Fibroblast of lung (primary cell): ENCODE measurements at regions not wholly inside any gene's neighbourhood (a gene's known extent, or its start where the extent isn't known, plus 50 kb on each side); places are given as distances from the start of the nearest gene placed in this dataset.
A peak's percentile ranks its signal among the peaks of the same experiment; 100 is the strongest.

ENCODE experiments used
- DNase-seq, 2 donors: peaks; one replicate each; pipeline versions ENCODE4 v3.0.0 to v3.0.0-alpha.2; 2010; ENCODE audit warnings: low read depth in 2 of 2
- H2AFZ ChIP-seq: 2 replicates; pipeline ENCODE4 v1.5.1; 2012; ENCODE audit warnings: low read length, control low read depth, inconsistent platforms
- H3K27ac ChIP-seq: 2 replicates; pipeline ENCODE4 v1.5.1; 2011; ENCODE audit warnings: low read length, control low read depth; ENCODE audit not compliant: insufficient read depth
- H3K27me3 ChIP-seq: 2 replicates; pipeline ENCODE4 v1.5.1; 2011; ENCODE audit warnings: mild to moderate bottlenecking, low read length; ENCODE audit not compliant: control insufficient read depth, insufficient read depth
- H3K36me3 ChIP-seq: 2 replicates; pipeline ENCODE4 v1.5.1; 2011; ENCODE audit warnings: low read length; ENCODE audit not compliant: control insufficient read depth, insufficient read depth
- H3K4me1 ChIP-seq: 2 replicates; pipeline ENCODE4 v1.5.1; 2011; ENCODE audit warnings: low read length; ENCODE audit not compliant: control insufficient read depth, insufficient read depth; ENCODE audit errors: extremely low read depth
- H3K4me2 ChIP-seq: 2 replicates; pipeline ENCODE4 v1.5.1; 2011; ENCODE audit warnings: low read length, control low read depth; ENCODE audit not compliant: insufficient read depth; ENCODE audit errors: extremely low read depth
- H3K4me3 ChIP-seq, 4 experiments: fragments of 200-600 bp in 1 of 4; sonication (generic) in 1 of 4; replicated peaks in 1 of 4; 2 replicates each; pipeline ENCODE4 v1.5.1; 2011 to 2016; ENCODE audit warnings: low read length in 4 of 4, low read depth in 3 of 4, mild to moderate bottlenecking in 3 of 4, control low read depth in 2 of 4, inconsistent platforms in 1 of 4, mixed read lengths in 1 of 4; ENCODE audit not compliant: insufficient read depth in 1 of 4; ENCODE audit errors: control extremely low read depth in 1 of 4
- H3K79me2 ChIP-seq: 2 replicates; pipeline ENCODE4 v1.5.1; 2012; ENCODE audit warnings: mild to moderate bottlenecking, low read length, inconsistent platforms; ENCODE audit not compliant: control insufficient read depth, insufficient read depth
- H3K9ac ChIP-seq: 2 replicates; pipeline ENCODE4 v1.5.1; 2011; ENCODE audit warnings: mild to moderate bottlenecking, low read length, control low read depth; ENCODE audit not compliant: insufficient read depth
- H3K9me3 ChIP-seq: 2 replicates; pipeline ENCODE4 v1.5.1; 2012; ENCODE audit warnings: low read depth, low read length; ENCODE audit not compliant: control insufficient read depth, insufficient read depth
- H4K20me1 ChIP-seq: 2 replicates; pipeline ENCODE4 v1.5.1; 2011; ENCODE audit warnings: low read length; ENCODE audit not compliant: control insufficient read depth, insufficient read depth; ENCODE audit errors: extremely low read depth
- CTCF ChIP-seq, 2 donors: IDR thresholded peaks in 1 of 2; conservative IDR thresholded peaks in 1 of 2; 1 replicate in 1 of 2; 2 replicates in 1 of 2; pipeline ENCODE4 v1.5.1; 2011 to 2012; ENCODE audit warnings: low read length in 2 of 2, control low read depth in 1 of 2, inconsistent platforms in 1 of 2, low read depth in 1 of 2, mild to moderate bottlenecking in 1 of 2
- EZH2 ChIP-seq: IDR thresholded peaks from 2 replicates; pipeline ENCODE4 v1.5.1; 2012; ENCODE audit warnings: low read length, control low read depth, mild to moderate bottlenecking; ENCODE audit errors: missing control alignments

- Histone ChIP-seq H3K9me3 (no peaks in the 10 kb centered on the region), H3K4me1 (peaks cover 24% of the 10 kb centered on the region), H3K4me2 (no peak overlapping the region), H3K27ac (peak overlapping the region; percentile 31), H3K36me3 (no peaks in the 10 kb centered on the region), H3K9ac (no peak overlapping the region), H3K79me2 (no peaks in the 10 kb centered on the region), H2AFZ (no peak overlapping the region), H4K20me1 (no peaks in the 10 kb centered on the region), H3K27me3 (no peaks in the 10 kb centered on the region), H3K4me3 (no peak overlapping the region)
- TF ChIP-seq EZH2 (no peak), CTCF (conservative IDR thresholded peaks at IDR 0.05 in 1 of 2, IDR thresholded peaks at IDR 0.05 in 1 of 2; ENCODE audit: low read depth in 1 of 2, low read length in 2 of 2) (no peak)
- no peak for DNase-seq
These were observed 274.6 kb upstream of the BOD1L1 start for GRCh38 chr4:13902146-13902545.

GRCh38 chr4:13903061-13903460, 275.5 kb upstream of the BOD1L1 start:
- H2AFZ ChIP-seq: no peak overlapping the region
- TF ChIP-seq EZH2 (no peak), CTCF (conservative IDR thresholded peaks at IDR 0.05 in 1 of 2, IDR thresholded peaks at IDR 0.05 in 1 of 2; ENCODE audit: low read depth in 1 of 2, low read length in 2 of 2) (no peak)
- no peaks in the 10 kb centered on the region for H3K27me3 ChIP-seq
- no peaks in the 10 kb centered on the region for H3K79me2 ChIP-seq
- H3K4me1 ChIP-seq: peaks cover 25% of the 10 kb centered on the region
- peak overlapping the region; percentile 42 for H3K4me2 ChIP-seq
- no peak overlapping the region for H3K9ac ChIP-seq
- peak overlapping the region; percentile 30 for H3K27ac ChIP-seq
- no peaks in the 10 kb centered on the region for H4K20me1 ChIP-seq
- no peaks in the 10 kb centered on the region for H3K36me3 ChIP-seq
- DNase-seq: peak in 1 of 2 donors; percentile 53
- H3K4me3 ChIP-seq: no peak overlapping the region
- H3K9me3 ChIP-seq: no peaks in the 10 kb centered on the region

- H3K4me3 ChIP-seq: no peak overlapping the region
These were observed 276.4 kb upstream of the BOD1L1 start for GRCh38 chr4:13903901-13904300.

More at GRCh38 chr4:13903901-13904300, 276.4 kb upstream of the BOD1L1 start:
- no peak overlapping the region for H2AFZ ChIP-seq
- no peak overlapping the region for H3K9ac ChIP-seq
- peaks cover 29% of the 10 kb centered on the region for H3K4me1 ChIP-seq
- H3K9me3 ChIP-seq: no peaks in the 10 kb centered on the region
- H3K27ac ChIP-seq: peak overlapping the region; percentile 30
- H3K79me2 ChIP-seq: no peaks in the 10 kb centered on the region
- no peak overlapping the region for H3K4me2 ChIP-seq
- no peak for DNase-seq
- no peak for TF ChIP-seq CTCF (conservative IDR thresholded peaks at IDR 0.05 in 1 of 2, IDR thresholded peaks at IDR 0.05 in 1 of 2; ENCODE audit: low read depth in 1 of 2, low read length in 2 of 2)
- TF ChIP-seq EZH2: no peak
- H3K27me3 ChIP-seq: no peaks in the 10 kb centered on the region
- no peaks in the 10 kb centered on the region for H3K36me3 ChIP-seq
- no peaks in the 10 kb centered on the region for H4K20me1 ChIP-seq
